Caco-2 (cell line): ENCODE measurements at regions not wholly inside any gene's neighbourhood (a gene's known extent, or its start where the extent isn't known, plus 50 kb on each side); places are given as distances from the start of the nearest gene placed in this dataset.

Experiments used
- BruUV-seq: library from RNA; stranded (reverse); fragments of 400-500 nt; replicated peaks from 2 replicates; lab custom pipeline; 2021; lab: Mats Ljungman, UMichigan
- CTCF ChIA-PET: fragments of 300-600 bp; sonication (Branson Sonifier 250); formaldehyde crosslinking; loops from one replicate; lab custom pipeline; 2022; ENCODE audit warnings: antibody characterized with exemption; lab: Charles Lee
- POLR2A ChIA-PET: fragments of 300-600 bp; sonication (Branson Sonifier 250); formaldehyde crosslinking; loops from one replicate; lab custom pipeline; 2022; ENCODE audit warnings: antibody characterized with exemption; lab: Charles Lee
- DNase-seq, 2 experiments: peaks; one replicate each; pipeline versions ENCODE4 v3.0.0 to v3.0.0-alpha.2; 2020 to 2022
- H3K27me3 ChIP-seq: replicated peaks from 2 replicates; pipeline ENCODE4 v1.6.0; 2011; ENCODE audit warnings: low read length; ENCODE audit not compliant: control insufficient read depth, insufficient read depth
- H3K36me3 ChIP-seq: 2 replicates; pipeline ENCODE4 v1.5.1; 2011; ENCODE audit warnings: low read length; ENCODE audit not compliant: control insufficient read depth, insufficient read depth
- H3K4me1 ChIP-seq: fragments of 250-450 bp; sonication (Bioruptor Pico); 2 replicates; pipeline ENCODE4 v1.5.1; 2020; ENCODE audit warnings: mild to moderate bottlenecking
- H3K4me3 ChIP-seq: 2 replicates; pipeline ENCODE4 v1.5.1; 2011; ENCODE audit warnings: low read depth, mild to moderate bottlenecking, control low read depth, low read length
- H3K9me3 ChIP-seq: fragments of 250-450 bp; sonication (Bioruptor Pico); 2 replicates; pipeline ENCODE4 v1.5.1; 2020; ENCODE audit warnings: mild to moderate bottlenecking, moderate library complexity
- H3K27ac Mint-ChIP-seq: one replicate; pipeline ENCODE4 v1.8.0; 2022; ENCODE audit warnings: mixed read lengths; ENCODE audit not compliant: unreplicated experiment
- H3K27me3 Mint-ChIP-seq: one replicate; pipeline ENCODE4 v1.8.0; 2022; ENCODE audit warnings: mixed read lengths; ENCODE audit not compliant: insufficient read depth, unreplicated experiment
- H3K36me3 Mint-ChIP-seq: one replicate; pipeline ENCODE4 v1.8.0; 2022; ENCODE audit warnings: mild to moderate bottlenecking, mixed read lengths; ENCODE audit not compliant: insufficient read depth, unreplicated experiment
- H3K4me1 Mint-ChIP-seq: one replicate; pipeline ENCODE4 v1.8.0; 2022; ENCODE audit warnings: low read depth, mixed read lengths; ENCODE audit not compliant: unreplicated experiment
- H3K4me3 Mint-ChIP-seq: one replicate; pipeline ENCODE4 v1.8.0; 2022; ENCODE audit warnings: mild to moderate bottlenecking, moderate library complexity, mixed read lengths; ENCODE audit not compliant: unreplicated experiment
- H3K9me3 Mint-ChIP-seq: one replicate; pipeline ENCODE4 v1.8.0; 2022; ENCODE audit warnings: mixed read lengths; ENCODE audit not compliant: unreplicated experiment
- intact Hi-C: fragments of 100-400 bp; cut with micrococcal nuclease; formaldehyde crosslinking; loops from one replicate; pipeline ENCODE4 v1.10.0; 2022; ENCODE audit not compliant: unreplicated experiment
- TF ChIP-seq, protein P1 (sequence below), 2 experiments: fragments of 200-600 bp in 1 of 2; IDR thresholded peaks; 1 replicate in 1 of 2; 2 replicates in 1 of 2; pipeline versions ENCODE4 v1.5.1 to v1.8.0; 2011 to 2022; ENCODE audit warnings: antibody characterized with exemption in 1 of 2, control low read depth in 1 of 2, inconsistent platforms in 1 of 2, low read depth in 1 of 2, low read length in 1 of 2, mild to moderate bottlenecking in 1 of 2, moderate library complexity in 1 of 2; ENCODE audit not compliant: insufficient read depth in 1 of 2, severe bottlenecking in 1 of 2, unreplicated experiment in 1 of 2

GRCh38 chr10:2858452-2858851, 208.9 kb upstream of the PFKP start:
- no peak overlapping the region for H3K4me3 ChIP-seq
- Mint-ChIP-seq H3K4me3 (no peak overlapping the region), H3K27me3 (peaks cover 28% of the 10 kb centered on the region), H3K27ac (no peak overlapping the region), H3K4me1 (no peaks in the 10 kb centered on the region), H3K36me3 (no peaks in the 10 kb centered on the region), H3K9me3 (peaks cover 11% of the 10 kb centered on the region)
- no peak for DNase-seq
- TF ChIP-seq, protein P1, sequence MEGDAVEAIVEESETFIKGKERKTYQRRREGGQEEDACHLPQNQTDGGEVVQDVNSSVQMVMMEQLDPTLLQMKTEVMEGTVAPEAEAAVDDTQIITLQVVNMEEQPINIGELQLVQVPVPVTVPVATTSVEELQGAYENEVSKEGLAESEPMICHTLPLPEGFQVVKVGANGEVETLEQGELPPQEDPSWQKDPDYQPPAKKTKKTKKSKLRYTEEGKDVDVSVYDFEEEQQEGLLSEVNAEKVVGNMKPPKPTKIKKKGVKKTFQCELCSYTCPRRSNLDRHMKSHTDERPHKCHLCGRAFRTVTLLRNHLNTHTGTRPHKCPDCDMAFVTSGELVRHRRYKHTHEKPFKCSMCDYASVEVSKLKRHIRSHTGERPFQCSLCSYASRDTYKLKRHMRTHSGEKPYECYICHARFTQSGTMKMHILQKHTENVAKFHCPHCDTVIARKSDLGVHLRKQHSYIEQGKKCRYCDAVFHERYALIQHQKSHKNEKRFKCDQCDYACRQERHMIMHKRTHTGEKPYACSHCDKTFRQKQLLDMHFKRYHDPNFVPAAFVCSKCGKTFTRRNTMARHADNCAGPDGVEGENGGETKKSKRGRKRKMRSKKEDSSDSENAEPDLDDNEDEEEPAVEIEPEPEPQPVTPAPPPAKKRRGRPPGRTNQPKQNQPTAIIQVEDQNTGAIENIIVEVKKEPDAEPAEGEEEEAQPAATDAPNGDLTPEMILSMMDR (IDR thresholded peaks at IDR 0.05; ENCODE audit: insufficient read depth in 1 of 2, low read depth in 1 of 2, low read length in 1 of 2, severe bottlenecking in 1 of 2, unreplicated experiment in 1 of 2), result no peak
- BruUV-seq, result no TSS peak
- POLR2A ChIA-PET, result no interaction called here
- no peaks in the 10 kb centered on the region for H3K36me3 ChIP-seq
- H3K27me3 ChIP-seq, result no peaks in the 10 kb centered on the region
- H3K4me1 ChIP-seq, result no peaks in the 10 kb centered on the region
- CTCF ChIA-PET, result no interaction called here
- intact Hi-C loops, result no loop called here
- peaks cover 5% of the 10 kb centered on the region for H3K9me3 ChIP-seq

DNA sequence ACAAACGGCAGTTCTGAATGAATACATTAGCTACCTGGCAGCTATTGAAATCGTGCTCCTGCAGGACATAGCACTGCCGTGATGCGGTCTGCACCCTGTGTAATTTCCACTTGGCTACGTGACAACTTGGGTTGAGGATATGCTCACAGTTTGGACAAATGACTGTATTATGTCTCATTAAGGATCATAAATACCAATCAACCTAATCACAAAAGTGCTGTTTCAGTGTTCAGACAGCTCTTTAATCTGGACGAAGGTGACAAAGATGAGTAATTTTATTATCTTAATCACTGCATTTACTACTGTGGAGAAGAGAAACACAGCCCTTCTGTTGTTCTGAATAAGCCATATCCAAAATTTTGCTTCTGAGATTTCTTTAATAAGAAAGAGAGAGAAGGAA, 210.8 kb upstream of the PFKP start:
- Mint-ChIP-seq H3K27ac (no peak overlapping the region), H3K9me3 (peaks cover 11% of the 10 kb centered on the region), H3K4me1 (no peaks in the 10 kb centered on the region), H3K27me3 (peaks cover 32% of the 10 kb centered on the region), H3K4me3 (no peak overlapping the region), H3K36me3 (no peaks in the 10 kb centered on the region)
- no peak for DNase-seq
- POLR2A ChIA-PET, result no interaction called here
- CTCF ChIA-PET, result no interaction called here
- Histone ChIP-seq H3K27me3 (no peaks in the 10 kb centered on the region), H3K9me3 (peaks cover 5% of the 10 kb centered on the region), H3K4me3 (no peak overlapping the region), H3K4me1 (no peaks in the 10 kb centered on the region), H3K36me3 (no peaks in the 10 kb centered on the region)
- BruUV-seq, result no TSS peak
- TF ChIP-seq, protein P1 (IDR thresholded peaks at IDR 0.05; ENCODE audit: insufficient read depth in 1 of 2, low read depth in 1 of 2, low read length in 1 of 2, severe bottlenecking in 1 of 2, unreplicated experiment in 1 of 2), result no peak
- intact Hi-C loops, result no loop called here

DNA sequence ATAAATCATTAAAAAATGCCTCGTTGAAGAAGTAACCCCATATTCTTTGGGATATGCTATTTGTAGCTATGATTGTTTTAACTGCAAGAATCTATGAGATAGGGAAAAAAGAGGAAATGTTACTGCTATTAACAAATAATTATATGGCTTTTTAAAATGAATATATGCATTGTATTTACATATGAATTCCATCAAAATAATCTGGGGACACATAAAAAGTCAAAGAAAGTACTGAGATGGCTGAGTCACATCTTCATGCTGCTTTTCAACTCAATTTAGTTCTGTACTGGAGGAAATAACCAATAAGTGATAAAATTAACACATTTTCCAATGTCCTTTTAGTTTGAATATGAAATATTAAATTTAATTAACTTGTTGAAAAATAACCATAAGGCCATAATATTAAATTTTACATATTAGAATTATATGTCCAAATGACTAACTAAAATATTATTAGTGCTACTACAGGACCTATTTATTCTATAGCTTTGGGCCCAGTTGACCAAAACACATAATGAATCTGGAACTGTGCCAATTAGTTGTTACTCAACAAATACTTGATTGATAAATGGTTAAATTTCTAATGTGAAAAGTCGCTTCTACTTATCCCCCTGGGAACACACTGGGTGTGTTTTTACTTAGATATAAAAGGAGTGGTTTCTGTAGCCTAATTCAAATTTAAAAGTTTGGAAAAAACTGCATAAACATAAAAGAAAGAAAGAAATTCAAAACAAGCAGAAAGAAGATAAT, 214.6 kb upstream of the PFKP start:
- no peak overlapping the region for H3K4me3 Mint-ChIP-seq
- CTCF ChIA-PET, result no interaction called here

More for the DNA sequence above, 214.6 kb upstream of the PFKP start:
- Mint-ChIP-seq H3K27ac (no peak overlapping the region), H3K9me3 (no peaks in the 10 kb centered on the region), H3K36me3 (no peaks in the 10 kb centered on the region), H3K4me1 (no peaks in the 10 kb centered on the region), H3K27me3 (peaks cover 27% of the 10 kb centered on the region)
- H3K4me3 ChIP-seq, result no peak overlapping the region
- no peaks in the 10 kb centered on the region for H3K36me3 ChIP-seq
- POLR2A ChIA-PET, result no interaction called here
- no peaks in the 10 kb centered on the region; the same call in 1 of the 2 replicates for H3K27me3 ChIP-seq
- DNase-seq, result no peak
- no peaks in the 10 kb centered on the region for H3K4me1 ChIP-seq
- TF ChIP-seq, protein P1 (IDR thresholded peaks at IDR 0.05; ENCODE audit: insufficient read depth in 1 of 2, low read depth in 1 of 2, low read length in 1 of 2, severe bottlenecking in 1 of 2, unreplicated experiment in 1 of 2), result no peak
- H3K9me3 ChIP-seq, result no peaks in the 10 kb centered on the region
- intact Hi-C loops, result no loop called here
- no TSS peak for BruUV-seq
